GM21576 (cell line): ENCODE measurements at regions not wholly inside any gene's neighbourhood (a gene's known extent, or its start where the extent isn't known, plus 50 kb on each side); places are given as distances from the start of the nearest gene placed in this dataset.
"Not testable (repeated sequence)": the region's sequence is repeated elsewhere in the genome, so short reads cannot be mapped to it uniquely, and the experiment has no call there.

Experiments
- ATAC-seq: cut with Tn5 transposase; IDR thresholded peaks from one replicate; pipeline ENCODE4 v1.9.1; 2021; ENCODE audit warnings: mild to moderate bottlenecking, moderate library complexity; ENCODE audit not compliant: unreplicated experiment

- no peak for ATAC-seq
Observed at GRCh38 chr14:37889087-37889486, 293.7 kb downstream of the TTC6 start.

DNA sequence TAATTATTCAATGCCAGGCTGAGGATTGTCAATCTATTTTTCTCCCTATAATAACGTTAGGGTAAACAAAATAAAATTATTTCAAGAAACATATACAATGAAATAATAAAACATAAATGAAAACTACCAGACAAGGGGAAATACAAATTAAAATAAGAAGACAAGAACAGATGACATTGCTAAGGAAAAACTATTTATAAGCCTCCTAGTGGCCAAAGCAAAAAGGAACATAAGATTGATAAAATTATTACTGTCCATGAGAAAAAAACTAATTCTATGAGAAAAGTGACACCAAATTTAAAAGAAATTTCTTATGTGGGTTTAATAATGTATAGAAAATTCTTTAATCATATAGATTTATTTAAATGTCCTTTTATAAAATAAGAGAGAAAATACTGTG, 294.7 kb downstream of the TTC6 start:
- ATAC-seq: no peak

DNA sequence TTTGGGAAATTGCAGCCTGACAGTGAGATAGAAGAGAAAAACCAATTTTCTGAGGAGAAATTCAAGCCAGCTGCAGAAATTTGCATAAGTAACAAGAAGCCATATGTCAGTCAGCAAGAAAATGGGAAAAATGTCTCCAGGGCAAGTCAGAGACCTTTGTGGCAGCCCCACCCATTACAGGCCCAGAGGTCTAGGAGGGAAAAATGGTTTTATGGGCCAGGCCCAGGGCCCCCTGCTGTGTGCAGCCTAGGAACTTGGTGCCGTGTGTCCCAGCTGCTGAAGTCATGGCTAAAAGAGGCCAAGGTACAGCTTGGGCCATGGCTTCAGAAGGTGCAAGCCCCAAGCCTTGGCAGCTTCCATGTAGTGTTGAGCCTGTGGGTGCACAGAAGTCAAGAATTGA, 296.1 kb downstream of the TTC6 start:
- ATAC-seq: not testable (repeated sequence)

DNA sequence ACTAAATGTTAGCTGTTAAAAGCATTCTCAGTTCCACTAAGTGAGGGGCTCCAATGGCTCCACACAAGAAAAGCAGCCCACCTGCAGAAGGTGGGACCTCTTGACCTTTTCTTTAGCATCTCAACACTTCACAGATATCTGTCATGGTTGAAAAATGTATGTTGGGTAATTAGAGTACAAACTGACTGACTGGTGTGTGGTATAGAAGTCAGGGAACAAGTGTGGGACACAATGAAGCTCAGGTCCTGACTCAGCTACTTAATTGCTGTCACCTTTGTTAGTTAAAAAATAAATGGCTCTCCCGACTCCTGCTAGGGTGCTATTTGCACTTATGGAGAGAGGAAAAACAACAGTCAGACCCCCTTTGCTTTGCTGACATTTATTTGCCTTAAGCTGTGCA, 299.0 kb downstream of the TTC6 start:
- no peak for ATAC-seq

- ATAC-seq: no peak
Observed at GRCh38 chr14:37899365-37899764, 303.9 kb downstream of the TTC6 start.

DNA sequence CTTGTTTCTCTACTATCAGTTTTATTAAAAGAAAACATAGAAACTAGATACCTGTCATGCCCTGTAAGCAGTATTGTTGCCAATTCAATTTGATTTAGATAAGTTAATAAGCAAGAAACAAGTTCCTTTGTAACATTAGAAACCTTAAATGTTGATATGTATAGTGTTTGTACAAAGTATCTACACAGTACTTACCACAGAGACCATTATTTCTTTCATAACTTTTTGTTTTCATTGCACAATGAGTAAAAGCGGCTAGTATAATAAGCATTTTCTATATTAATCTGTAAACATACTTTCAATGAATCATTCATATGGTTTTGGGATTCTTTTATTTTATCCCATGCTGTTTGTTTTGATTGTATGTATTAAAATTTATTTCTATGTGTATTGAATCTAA, 305.1 kb downstream of the TTC6 start:
- no peak for ATAC-seq

GRCh38 chr14:37901978-37902377, 305.7 kb upstream of the SSTR1 start:
- no peak for ATAC-seq

DNA sequence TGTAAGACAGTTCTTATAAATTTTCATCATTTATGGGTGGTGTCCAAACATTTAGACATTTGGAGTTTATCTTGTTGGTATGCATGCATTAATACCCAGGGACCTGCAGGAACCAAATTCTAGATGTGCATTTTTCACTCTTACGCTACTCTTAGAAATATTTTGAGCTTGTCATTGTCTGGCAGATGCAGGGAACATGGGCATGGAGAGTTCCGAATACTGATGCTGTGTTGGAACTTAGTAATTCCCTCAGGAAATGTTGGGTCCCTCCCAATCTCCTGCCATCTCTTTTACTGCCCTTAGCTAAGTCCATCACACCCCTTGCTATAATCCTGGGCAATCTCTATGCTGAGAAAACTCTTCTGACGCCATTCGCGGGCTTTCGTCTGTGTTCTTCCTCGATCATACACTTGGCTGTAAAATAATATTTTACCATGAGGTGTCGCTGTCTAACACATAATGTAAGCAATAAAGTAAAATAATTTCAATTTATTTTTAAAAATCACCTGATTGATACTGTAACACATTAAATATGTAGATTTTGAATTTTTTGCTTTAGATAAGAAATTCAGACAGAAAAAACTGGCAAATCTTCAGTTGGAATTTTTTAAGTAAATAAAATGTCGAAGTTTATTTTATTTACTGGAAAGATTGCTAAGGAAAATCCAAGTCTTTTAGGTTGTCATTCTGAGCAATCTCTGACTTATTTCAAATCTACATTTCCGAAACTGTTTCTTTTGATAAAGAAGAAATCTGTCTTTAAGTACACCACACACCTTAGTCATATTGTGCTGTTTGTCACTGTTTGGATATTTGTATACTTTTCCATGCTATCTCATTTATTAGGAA, 304.1 kb upstream of the SSTR1 start:
- no peak for ATAC-seq

DNA sequence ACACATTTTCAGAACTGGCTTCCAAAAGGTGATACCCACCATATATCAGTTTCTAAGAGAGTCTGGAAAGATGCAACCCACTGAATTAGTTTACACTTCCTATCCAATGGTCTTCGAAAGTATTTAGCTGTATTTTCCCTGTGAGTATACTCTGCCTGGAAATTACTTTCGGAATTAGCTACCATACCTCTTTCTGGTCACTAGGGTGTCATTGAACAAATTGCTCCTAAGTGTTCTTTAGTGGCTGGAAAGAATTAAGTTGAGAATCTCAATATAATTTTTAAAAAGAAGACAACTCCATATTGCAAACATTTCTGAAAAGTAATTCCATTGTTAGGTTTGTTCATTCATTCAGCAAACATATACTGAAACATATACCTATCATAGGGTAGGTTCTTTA, 283.1 kb upstream of the SSTR1 start:
- ATAC-seq: no peak

- no peak for ATAC-seq
Observed at GRCh38 chr14:37932008-37932407, 275.7 kb upstream of the SSTR1 start.

- no peak for ATAC-seq
Observed at GRCh38 chr14:37932481-37932880, 275.2 kb upstream of the SSTR1 start.

DNA sequence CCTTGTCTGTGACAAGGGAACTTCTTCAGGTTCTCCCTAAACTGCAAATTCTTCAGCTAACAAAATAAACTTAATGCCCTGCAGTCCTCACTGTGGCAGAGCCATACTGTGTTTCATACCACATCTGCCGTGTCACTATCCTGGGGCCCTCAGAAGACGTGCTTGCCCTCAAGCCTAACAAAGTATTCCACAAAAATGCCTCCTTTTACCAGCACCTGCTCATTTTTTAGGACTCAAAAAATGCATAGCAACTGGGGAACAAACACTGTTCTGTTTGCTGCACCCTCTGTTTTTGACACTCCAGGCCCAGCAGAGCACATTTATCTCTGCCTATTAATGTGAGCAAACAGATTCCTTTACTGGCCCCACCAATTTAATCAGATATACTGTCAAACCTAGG, 270.7 kb upstream of the SSTR1 start:
- ATAC-seq: no peak

- no peak for ATAC-seq
Observed at GRCh38 chr14:37939442-37940028, 268.2 kb upstream of the SSTR1 start.

- no peak for ATAC-seq
Observed at GRCh38 chr14:37945959-37946358, 261.7 kb upstream of the SSTR1 start.

DNA sequence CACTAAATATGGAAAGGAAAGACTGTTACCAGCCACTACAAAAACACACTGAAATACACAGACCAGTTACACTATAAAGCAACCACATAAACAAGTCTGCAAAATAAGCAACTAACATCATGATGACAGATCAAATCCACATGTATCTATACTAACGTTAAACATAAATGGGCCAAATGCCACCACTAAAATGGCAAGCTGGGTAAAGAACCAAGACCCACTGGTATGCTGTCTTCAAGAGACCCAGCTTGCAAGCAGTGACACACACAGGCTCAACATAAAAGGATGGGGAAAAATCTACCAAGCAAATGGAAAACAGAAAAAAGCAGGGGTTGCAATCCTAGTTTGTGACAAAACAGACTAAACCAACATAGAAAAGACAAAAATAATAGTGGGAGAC, 260.9 kb upstream of the SSTR1 start:
- no peak for ATAC-seq

- ATAC-seq: no peak
Observed at GRCh38 chr14:37948266-37948665, 259.4 kb upstream of the SSTR1 start.

GRCh38 chr14:37968664-37969240, 239.0 kb upstream of the SSTR1 start:
- ATAC-seq: no peak

GRCh38 chr14:37969511-37969979, 238.2 kb upstream of the SSTR1 start:
- ATAC-seq: no peak

- ATAC-seq: no peak
Observed at GRCh38 chr14:37970696-37971095, 237.0 kb upstream of the SSTR1 start.

DNA sequence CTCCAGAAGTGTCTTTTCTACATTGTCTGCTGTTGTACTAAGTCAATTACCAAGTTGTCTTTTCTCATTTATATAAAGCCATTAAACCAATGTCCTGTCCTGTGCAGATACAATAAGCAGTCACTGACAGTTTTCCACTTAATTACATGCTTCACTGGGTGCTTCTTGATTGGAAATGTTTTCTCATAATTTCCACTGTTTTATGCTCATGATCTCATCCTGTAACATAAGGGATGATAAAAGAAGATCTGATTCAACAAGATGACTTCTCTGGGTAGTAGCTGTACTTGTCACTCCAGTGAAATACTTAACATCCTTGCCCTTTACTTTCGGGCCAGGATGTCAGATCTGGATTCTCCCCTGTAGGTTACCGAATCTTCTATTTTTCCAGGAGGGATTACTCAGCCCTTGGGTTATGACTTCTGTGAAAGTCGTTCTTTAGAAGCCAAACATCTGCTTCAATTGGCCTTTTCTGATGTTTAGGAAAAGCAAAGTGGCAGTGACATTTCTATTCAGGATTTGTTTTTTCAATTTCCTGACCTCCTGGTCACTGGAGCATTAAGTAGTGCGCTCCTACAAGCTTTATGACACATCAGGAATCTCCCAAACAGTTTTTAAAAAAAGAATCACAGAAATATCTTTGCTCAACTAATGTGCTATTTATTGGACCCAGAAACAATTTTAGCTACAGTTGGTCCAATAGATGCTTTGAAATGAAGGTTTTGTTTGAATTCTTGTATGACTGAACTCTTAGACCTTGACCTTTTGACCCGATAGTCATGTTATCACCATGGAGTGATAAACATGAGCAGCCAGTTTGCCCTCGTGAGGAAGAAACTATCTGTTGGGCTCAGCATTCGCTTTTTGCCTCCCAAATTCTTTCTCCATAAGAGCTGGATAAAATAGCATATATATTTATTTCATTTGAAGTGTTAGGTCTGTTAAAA, 234.5 kb upstream of the SSTR1 start:
- ATAC-seq: no peak

DNA sequence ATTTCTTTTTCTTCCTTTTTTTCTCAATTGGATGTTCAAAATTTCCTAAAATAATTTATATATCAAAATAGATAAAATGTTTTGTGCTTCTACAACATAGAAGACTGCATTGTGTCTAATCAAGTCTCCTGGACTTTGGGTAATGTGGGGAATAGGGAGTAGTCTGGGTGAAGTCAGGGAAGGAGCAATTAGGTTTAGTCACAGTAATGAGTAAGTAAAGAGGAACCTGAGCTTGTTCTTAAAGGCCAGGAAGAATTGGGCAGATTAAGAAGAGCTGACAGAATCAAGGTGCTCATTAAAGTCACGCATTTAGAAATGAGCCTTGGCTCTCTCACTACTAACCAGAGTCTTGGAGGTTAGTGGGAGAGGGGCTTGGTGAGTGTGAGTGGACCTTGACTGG, 233.3 kb upstream of the SSTR1 start:
- ATAC-seq: no peak
